ENCODE measurements at regions not wholly inside any gene's neighbourhood (a gene's known extent, or its start where the extent isn't known, plus 50 kb on each side); places are given as distances from the start of the nearest gene placed in this dataset.

DNA sequence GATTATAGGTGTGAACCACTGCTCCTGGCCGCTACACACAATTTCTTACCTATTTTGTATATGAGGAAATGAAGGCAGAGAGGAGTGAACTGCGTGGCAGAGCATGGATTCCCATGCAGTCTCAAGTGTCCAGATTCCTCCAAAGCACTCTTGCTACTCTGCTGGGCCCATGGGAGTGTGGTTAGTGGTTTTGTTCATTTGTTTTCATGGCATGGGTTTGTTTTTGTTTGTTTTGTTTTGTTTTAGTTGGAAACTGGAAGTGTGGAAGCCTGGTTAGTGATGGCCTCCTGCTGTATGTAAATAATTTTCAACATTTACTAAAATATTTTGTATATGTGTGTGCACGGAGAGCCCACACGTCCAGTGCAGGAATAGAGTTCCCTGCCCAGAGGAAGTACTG, 61.3 kb upstream of the LRCH1 start:
- TF ChIP-seq TCF12 (IDR thresholded peaks at IDR 0.05; ENCODE audit: low read depth) (no peak), CEBPB (IDR thresholded peaks at IDR 0.05) (no peak), EGR1 (IDR thresholded peaks at IDR 0.05) (no peak), EP300 (IDR thresholded peaks at IDR 0.05; ENCODE audit: borderline replicate concordance) (no peak), TAF1 (IDR thresholded peaks at IDR 0.05; ENCODE audit: low read depth) (no peak), CREB1 (IDR thresholded peaks at IDR 0.05; ENCODE audit: low read depth) (no peak), FOXM1 (IDR thresholded peaks at IDR 0.05; ENCODE audit: borderline replicate concordance, low read depth) (no peak), RAD21 (IDR thresholded peaks at IDR 0.05; ENCODE audit: low read depth) (no peak), ZBTB7A (IDR thresholded peaks at IDR 0.05; ENCODE audit: low read depth) (no peak), YY1 (IDR thresholded peaks at IDR 0.05; ENCODE audit: low read depth) (no peak)
- TF ChIP-seq, protein P1, sequence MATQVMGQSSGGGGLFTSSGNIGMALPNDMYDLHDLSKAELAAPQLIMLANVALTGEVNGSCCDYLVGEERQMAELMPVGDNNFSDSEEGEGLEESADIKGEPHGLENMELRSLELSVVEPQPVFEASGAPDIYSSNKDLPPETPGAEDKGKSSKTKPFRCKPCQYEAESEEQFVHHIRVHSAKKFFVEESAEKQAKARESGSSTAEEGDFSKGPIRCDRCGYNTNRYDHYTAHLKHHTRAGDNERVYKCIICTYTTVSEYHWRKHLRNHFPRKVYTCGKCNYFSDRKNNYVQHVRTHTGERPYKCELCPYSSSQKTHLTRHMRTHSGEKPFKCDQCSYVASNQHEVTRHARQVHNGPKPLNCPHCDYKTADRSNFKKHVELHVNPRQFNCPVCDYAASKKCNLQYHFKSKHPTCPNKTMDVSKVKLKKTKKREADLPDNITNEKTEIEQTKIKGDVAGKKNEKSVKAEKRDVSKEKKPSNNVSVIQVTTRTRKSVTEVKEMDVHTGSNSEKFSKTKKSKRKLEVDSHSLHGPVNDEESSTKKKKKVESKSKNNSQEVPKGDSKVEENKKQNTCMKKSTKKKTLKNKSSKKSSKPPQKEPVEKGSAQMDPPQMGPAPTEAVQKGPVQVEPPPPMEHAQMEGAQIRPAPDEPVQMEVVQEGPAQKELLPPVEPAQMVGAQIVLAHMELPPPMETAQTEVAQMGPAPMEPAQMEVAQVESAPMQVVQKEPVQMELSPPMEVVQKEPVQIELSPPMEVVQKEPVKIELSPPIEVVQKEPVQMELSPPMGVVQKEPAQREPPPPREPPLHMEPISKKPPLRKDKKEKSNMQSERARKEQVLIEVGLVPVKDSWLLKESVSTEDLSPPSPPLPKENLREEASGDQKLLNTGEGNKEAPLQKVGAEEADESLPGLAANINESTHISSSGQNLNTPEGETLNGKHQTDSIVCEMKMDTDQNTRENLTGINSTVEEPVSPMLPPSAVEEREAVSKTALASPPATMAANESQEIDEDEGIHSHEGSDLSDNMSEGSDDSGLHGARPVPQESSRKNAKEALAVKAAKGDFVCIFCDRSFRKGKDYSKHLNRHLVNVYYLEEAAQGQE (IDR thresholded peaks at IDR 0.05; ENCODE audit: low read depth), result no peak
- TF ChIP-seq, protein P2, sequence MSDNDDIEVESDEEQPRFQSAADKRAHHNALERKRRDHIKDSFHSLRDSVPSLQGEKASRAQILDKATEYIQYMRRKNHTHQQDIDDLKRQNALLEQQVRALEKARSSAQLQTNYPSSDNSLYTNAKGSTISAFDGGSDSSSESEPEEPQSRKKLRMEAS (IDR thresholded peaks at IDR 0.05), result no peak
- TF ChIP-seq, protein P3, sequence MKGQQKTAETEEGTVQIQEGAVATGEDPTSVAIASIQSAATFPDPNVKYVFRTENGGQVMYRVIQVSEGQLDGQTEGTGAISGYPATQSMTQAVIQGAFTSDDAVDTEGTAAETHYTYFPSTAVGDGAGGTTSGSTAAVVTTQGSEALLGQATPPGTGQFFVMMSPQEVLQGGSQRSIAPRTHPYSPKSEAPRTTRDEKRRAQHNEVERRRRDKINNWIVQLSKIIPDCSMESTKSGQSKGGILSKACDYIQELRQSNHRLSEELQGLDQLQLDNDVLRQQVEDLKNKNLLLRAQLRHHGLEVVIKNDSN (IDR thresholded peaks at IDR 0.05), result no peak
